Osteocyte (in vitro differentiated cells): ENCODE measurements at regions not wholly inside any gene's neighbourhood (a gene's known extent, or its start where the extent isn't known, plus 50 kb on each side); places are given as distances from the start of the nearest gene placed in this dataset.

Source experiments
- DNase-seq: peaks from one replicate; pipeline ENCODE4 v3.0.0; 2021; ENCODE audit warnings: mixed read lengths; ENCODE audit not compliant: unreplicated experiment; ENCODE audit errors: extremely low spot score
- H3K27ac Mint-ChIP-seq: one replicate; pipeline ENCODE4 v1.8.0; 2021; ENCODE audit warnings: mild to moderate bottlenecking, mixed read lengths; ENCODE audit not compliant: unreplicated experiment
- H3K27me3 Mint-ChIP-seq: one replicate; pipeline ENCODE4 v1.8.0; 2021; ENCODE audit warnings: mixed read lengths; ENCODE audit not compliant: unreplicated experiment
- H3K36me3 Mint-ChIP-seq: one replicate; pipeline ENCODE4 v1.8.0; 2021; ENCODE audit warnings: mixed read lengths; ENCODE audit not compliant: unreplicated experiment
- H3K4me1 Mint-ChIP-seq: one replicate; pipeline ENCODE4 v1.8.0; 2021; ENCODE audit warnings: mixed read lengths; ENCODE audit not compliant: unreplicated experiment
- H3K4me3 Mint-ChIP-seq: one replicate; pipeline ENCODE4 v1.8.0; 2021; ENCODE audit warnings: mild to moderate bottlenecking, moderate library complexity, mixed read lengths; ENCODE audit not compliant: unreplicated experiment
- H3K9me3 Mint-ChIP-seq: one replicate; pipeline ENCODE4 v1.8.0; 2021; ENCODE audit warnings: mixed read lengths; ENCODE audit not compliant: unreplicated experiment
- TF ChIP-seq, protein P1 (sequence below): fragments of 200-600 bp; sonication (generic); IDR thresholded peaks from 2 replicates; pipeline ENCODE4 v1.5.0; 2021; ENCODE audit warnings: antibody characterized with exemption, mild to moderate bottlenecking, moderate library complexity

- Mint-ChIP-seq H3K4me3 (no peak overlapping the region), H3K27ac (no peak overlapping the region), H3K36me3 (no peaks in the 10 kb centered on the region), H3K9me3 (no peaks in the 10 kb centered on the region), H3K27me3 (no peaks in the 10 kb centered on the region), H3K4me1 (peaks cover 3% of the 10 kb centered on the region)
- DNase-seq, result no peak
- TF ChIP-seq, protein P1, sequence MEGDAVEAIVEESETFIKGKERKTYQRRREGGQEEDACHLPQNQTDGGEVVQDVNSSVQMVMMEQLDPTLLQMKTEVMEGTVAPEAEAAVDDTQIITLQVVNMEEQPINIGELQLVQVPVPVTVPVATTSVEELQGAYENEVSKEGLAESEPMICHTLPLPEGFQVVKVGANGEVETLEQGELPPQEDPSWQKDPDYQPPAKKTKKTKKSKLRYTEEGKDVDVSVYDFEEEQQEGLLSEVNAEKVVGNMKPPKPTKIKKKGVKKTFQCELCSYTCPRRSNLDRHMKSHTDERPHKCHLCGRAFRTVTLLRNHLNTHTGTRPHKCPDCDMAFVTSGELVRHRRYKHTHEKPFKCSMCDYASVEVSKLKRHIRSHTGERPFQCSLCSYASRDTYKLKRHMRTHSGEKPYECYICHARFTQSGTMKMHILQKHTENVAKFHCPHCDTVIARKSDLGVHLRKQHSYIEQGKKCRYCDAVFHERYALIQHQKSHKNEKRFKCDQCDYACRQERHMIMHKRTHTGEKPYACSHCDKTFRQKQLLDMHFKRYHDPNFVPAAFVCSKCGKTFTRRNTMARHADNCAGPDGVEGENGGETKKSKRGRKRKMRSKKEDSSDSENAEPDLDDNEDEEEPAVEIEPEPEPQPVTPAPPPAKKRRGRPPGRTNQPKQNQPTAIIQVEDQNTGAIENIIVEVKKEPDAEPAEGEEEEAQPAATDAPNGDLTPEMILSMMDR, result no peak
Measured at GRCh38 chr4:184288451-184289178, 70.9 kb upstream of the ENPP6 start.

DNA sequence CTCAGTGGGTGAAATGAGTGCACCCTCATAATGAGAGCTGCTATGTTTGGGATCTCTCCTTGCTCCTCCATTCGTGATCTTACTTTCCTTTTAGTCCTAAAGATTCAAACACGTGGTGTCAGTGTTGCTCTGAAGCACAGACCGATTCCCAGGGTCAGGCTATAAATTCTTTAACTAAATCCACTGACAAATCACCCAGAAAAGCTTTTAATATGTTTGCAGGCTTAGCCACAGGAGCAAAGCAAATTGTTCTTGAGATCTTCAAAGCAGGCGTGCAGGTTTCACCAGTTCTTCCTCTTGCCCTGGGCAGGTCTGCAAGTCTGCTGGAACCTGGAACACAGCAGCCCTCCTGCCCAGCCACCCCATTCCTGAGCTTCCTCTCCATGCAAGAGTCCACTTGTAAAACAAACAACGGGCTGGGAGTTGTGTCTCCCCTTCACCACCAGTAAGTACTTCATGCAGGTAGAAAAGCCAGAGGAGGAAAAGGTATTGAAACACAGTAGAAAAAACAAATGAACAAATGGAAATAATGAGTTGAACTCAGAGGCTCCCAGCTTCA, 70.1 kb upstream of the ENPP6 start:
- H3K36me3 Mint-ChIP-seq, result no peaks in the 10 kb centered on the region
- peaks cover 3% of the 10 kb centered on the region for H3K4me1 Mint-ChIP-seq
- H3K9me3 Mint-ChIP-seq, result no peaks in the 10 kb centered on the region
- H3K27me3 Mint-ChIP-seq, result no peaks in the 10 kb centered on the region
- no peak overlapping the region for H3K4me3 Mint-ChIP-seq
- DNase-seq, result no peak
- TF ChIP-seq, protein P1, result peak; percentile 52
- no peak overlapping the region for H3K27ac Mint-ChIP-seq

DNA sequence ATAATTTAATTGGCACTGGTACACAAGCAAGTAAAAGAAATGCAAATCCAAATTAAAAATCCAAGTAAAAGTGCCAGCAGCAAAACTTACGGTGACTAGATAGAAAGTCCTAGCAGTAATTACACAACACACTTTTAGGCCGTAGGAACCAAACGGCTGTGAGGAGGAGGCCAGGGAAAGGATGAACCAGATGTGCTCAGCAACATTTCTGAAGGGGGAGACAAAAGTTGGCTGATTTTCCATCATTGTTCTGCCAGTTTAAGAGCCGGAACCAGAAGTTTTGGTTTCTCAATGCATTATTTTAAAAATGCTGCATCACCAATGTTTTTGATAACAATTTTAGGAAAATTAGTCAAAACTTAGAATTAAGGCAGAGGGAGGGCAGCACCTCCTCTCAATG, 68.7 kb upstream of the ENPP6 start:
- Mint-ChIP-seq H3K4me1 (peaks cover 3% of the 10 kb centered on the region), H3K27me3 (no peaks in the 10 kb centered on the region), H3K9me3 (no peaks in the 10 kb centered on the region), H3K36me3 (no peaks in the 10 kb centered on the region), H3K27ac (no peak overlapping the region), H3K4me3 (no peak overlapping the region)
- TF ChIP-seq, protein P1, result no peak
- DNase-seq, result no peak

- Mint-ChIP-seq H3K4me3 (no peak overlapping the region), H3K27me3 (no peaks in the 10 kb centered on the region), H3K4me1 (peaks cover 3% of the 10 kb centered on the region), H3K27ac (no peak overlapping the region), H3K9me3 (no peaks in the 10 kb centered on the region), H3K36me3 (no peaks in the 10 kb centered on the region)
- TF ChIP-seq, protein P1, result no peak
- DNase-seq, result no peak
Measured at GRCh38 chr4:184284742-184285141, 67.1 kb upstream of the ENPP6 start.

DNA sequence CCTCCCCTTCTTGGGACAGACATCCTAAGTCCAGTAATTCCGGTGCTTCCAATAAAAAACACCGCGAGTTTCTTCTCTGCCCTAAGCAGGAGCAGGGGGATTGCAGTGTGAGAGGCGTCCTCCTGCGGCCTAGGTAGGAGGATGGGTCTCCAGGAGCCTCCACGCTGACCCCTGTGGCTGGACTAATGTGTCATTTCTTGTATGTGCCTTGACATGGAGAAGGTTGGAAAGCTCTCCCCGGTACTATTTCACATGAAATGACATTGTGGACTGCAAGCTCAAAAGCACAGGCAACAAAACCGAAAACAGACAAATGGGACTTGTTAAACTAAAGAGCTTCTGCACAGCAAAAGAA, 66.6 kb upstream of the ENPP6 start:
- H3K27me3 Mint-ChIP-seq, result no peaks in the 10 kb centered on the region
- H3K36me3 Mint-ChIP-seq, result no peaks in the 10 kb centered on the region
- no peaks in the 10 kb centered on the region for H3K9me3 Mint-ChIP-seq
- DNase-seq, result no peak
- TF ChIP-seq, protein P1, result no peak
- H3K27ac Mint-ChIP-seq, result no peak overlapping the region
- H3K4me3 Mint-ChIP-seq, result no peak overlapping the region
- peaks cover 3% of the 10 kb centered on the region for H3K4me1 Mint-ChIP-seq
